ENCODE measurements at regions not wholly inside any gene's neighbourhood (a gene's known extent, or its start where the extent isn't known, plus 50 kb on each side); places are given as distances from the start of the nearest gene placed in this dataset.

DNA sequence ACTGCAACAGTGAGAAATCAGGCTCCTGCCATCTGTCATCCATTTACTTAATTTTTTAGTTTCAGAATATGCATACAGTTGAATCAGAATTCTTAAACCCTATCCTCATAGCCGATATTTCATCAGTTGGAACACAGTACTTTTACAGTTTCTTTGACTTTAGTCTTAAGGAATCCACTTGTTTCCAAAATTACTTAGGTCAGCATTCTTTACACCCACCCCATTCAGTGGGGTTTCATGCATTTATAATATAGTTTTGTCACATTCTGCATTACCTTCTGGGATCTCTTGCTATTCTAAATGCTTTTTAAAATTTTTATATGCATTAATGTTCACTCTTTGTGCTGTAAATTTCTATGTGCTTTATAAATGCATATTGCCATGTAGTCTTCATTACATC, 400.4 kb upstream of the LRRTM4 start:
- Mint-ChIP-seq H3K4me1 (ENCODE audit: low read depth) (peaks cover 12% of the 10 kb centered on the region), H3K27me3 (no peaks in the 10 kb centered on the region), H3K4me3 (ENCODE audit: low read depth) (no peak overlapping the region), H3K36me3 (ENCODE audit: insufficient read depth) (no peaks in the 10 kb centered on the region), H3K27ac (no peak overlapping the region), H3K9me3 (ENCODE audit: low read depth) (peaks cover 4% of the 10 kb centered on the region)
- TF ChIP-seq, protein P1, sequence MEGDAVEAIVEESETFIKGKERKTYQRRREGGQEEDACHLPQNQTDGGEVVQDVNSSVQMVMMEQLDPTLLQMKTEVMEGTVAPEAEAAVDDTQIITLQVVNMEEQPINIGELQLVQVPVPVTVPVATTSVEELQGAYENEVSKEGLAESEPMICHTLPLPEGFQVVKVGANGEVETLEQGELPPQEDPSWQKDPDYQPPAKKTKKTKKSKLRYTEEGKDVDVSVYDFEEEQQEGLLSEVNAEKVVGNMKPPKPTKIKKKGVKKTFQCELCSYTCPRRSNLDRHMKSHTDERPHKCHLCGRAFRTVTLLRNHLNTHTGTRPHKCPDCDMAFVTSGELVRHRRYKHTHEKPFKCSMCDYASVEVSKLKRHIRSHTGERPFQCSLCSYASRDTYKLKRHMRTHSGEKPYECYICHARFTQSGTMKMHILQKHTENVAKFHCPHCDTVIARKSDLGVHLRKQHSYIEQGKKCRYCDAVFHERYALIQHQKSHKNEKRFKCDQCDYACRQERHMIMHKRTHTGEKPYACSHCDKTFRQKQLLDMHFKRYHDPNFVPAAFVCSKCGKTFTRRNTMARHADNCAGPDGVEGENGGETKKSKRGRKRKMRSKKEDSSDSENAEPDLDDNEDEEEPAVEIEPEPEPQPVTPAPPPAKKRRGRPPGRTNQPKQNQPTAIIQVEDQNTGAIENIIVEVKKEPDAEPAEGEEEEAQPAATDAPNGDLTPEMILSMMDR (IDR thresholded peaks at IDR 0.05; ENCODE audit: unreplicated experiment): no peak
- DNase-seq (ENCODE audit: low spot score, unreplicated experiment): no peak

DNA sequence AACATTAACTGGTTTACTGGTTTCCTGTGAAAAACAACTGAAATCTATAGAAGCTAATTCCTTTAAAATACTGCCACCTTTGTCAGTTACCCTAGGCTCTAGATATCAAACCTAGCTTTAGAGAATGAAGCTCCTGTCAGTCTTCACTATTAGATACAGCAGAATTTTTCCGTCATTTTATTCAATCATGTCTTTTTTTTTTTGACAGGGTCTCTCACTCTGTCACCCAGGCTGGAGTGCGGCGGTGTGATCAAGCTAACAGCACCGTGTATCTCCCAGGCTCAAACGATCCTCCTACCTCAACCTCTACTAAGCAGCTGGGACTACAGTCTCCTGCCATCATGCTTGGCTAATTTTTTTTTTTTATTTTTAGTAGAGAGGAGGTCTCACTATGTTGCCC, 415.2 kb upstream of the LRRTM4 start:
- no peaks in the 10 kb centered on the region for H3K36me3 Mint-ChIP-seq (ENCODE audit: insufficient read depth)
- H3K4me1 Mint-ChIP-seq (ENCODE audit: low read depth): peaks cover 2% of the 10 kb centered on the region
- TF ChIP-seq, protein P1 (IDR thresholded peaks at IDR 0.05; ENCODE audit: unreplicated experiment): no peak
- DNase-seq (ENCODE audit: low spot score, unreplicated experiment): no peak
- no peak overlapping the region for H3K4me3 Mint-ChIP-seq (ENCODE audit: low read depth)
- no peak overlapping the region for H3K27ac Mint-ChIP-seq
- no peaks in the 10 kb centered on the region for H3K27me3 Mint-ChIP-seq
- H3K9me3 Mint-ChIP-seq (ENCODE audit: low read depth): peaks cover 7% of the 10 kb centered on the region

DNA sequence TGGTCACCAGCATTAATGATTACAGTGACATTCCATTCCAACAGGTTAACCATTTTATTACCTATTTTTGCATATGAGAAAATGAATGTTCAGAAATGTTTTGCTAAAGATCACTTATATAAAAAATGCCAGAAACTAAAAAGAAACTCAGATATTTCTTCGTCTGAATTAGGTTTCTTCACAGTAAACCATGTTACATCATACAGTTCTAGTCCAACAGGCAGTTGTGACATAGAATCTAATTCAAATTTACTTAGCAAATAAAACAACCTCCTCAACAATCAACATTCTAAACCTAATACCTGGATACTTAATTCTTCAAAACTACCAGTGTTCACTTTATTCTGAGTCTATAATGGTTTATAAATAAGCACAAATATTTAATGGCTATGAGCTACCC, 416.3 kb upstream of the LRRTM4 start:
- H3K36me3 Mint-ChIP-seq (ENCODE audit: insufficient read depth): no peaks in the 10 kb centered on the region
- TF ChIP-seq, protein P1 (IDR thresholded peaks at IDR 0.05; ENCODE audit: unreplicated experiment): no peak

GRCh38 chr2:77939370-77939769, 417.2 kb upstream of the LRRTM4 start:
- no peak overlapping the region for H3K4me3 Mint-ChIP-seq (ENCODE audit: low read depth)
- no peak overlapping the region for H3K27ac Mint-ChIP-seq
- TF ChIP-seq, protein P1 (IDR thresholded peaks at IDR 0.05; ENCODE audit: unreplicated experiment): no peak
- no peaks in the 10 kb centered on the region for H3K36me3 Mint-ChIP-seq (ENCODE audit: insufficient read depth)
- H3K9me3 Mint-ChIP-seq (ENCODE audit: low read depth): no peaks in the 10 kb centered on the region
- DNase-seq (ENCODE audit: low spot score, unreplicated experiment): no peak
- peaks cover 2% of the 10 kb centered on the region for H3K4me1 Mint-ChIP-seq (ENCODE audit: low read depth)
- H3K27me3 Mint-ChIP-seq: no peaks in the 10 kb centered on the region

More for the DNA sequence above, 416.3 kb upstream of the LRRTM4 start:
- Mint-ChIP-seq H3K27ac (no peak overlapping the region), H3K4me3 (ENCODE audit: low read depth) (no peak overlapping the region), H3K4me1 (ENCODE audit: low read depth) (peaks cover 2% of the 10 kb centered on the region), H3K9me3 (ENCODE audit: low read depth) (no peaks in the 10 kb centered on the region), H3K27me3 (no peaks in the 10 kb centered on the region)
- no peak for DNase-seq (ENCODE audit: low spot score, unreplicated experiment)

- H3K27me3 Mint-ChIP-seq: no peaks in the 10 kb centered on the region
- H3K4me1 Mint-ChIP-seq (ENCODE audit: low read depth): peaks cover 2% of the 10 kb centered on the region
- no peak overlapping the region for H3K4me3 Mint-ChIP-seq (ENCODE audit: low read depth)
- TF ChIP-seq, protein P1 (IDR thresholded peaks at IDR 0.05; ENCODE audit: unreplicated experiment): no peak
- H3K27ac Mint-ChIP-seq: no peak overlapping the region
- H3K9me3 Mint-ChIP-seq (ENCODE audit: low read depth): no peaks in the 10 kb centered on the region
- H3K36me3 Mint-ChIP-seq (ENCODE audit: insufficient read depth): no peaks in the 10 kb centered on the region
- DNase-seq (ENCODE audit: low spot score, unreplicated experiment): no peak
Measured at GRCh38 chr2:77939801-77940200, 417.6 kb upstream of the LRRTM4 start.
